ENCODE measurements at regions not wholly inside any gene's neighbourhood (a gene's known extent, or its start where the extent isn't known, plus 50 kb on each side); places are given as distances from the start of the nearest gene placed in this dataset.

DNA sequence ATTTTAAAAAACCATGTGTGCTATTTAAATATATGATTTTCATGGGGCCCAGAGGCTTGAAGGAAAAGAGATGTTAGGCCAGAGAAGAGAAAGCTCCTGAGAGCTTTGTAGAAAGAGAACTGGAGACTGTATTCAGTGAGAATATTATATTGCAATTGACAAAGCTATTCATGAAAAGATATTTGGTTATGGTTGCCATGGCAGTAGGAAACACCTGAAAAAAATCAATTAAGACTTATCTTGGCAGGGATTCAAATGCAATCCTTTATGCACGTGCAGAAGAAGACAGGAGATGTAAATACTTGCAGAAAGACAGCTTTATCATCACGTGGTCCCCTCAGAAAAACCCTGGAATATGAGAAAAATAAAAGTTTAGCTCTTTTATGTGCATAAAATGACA, 636.0 kb upstream of the TBL1XR1 start (continued):
- TF ChIP-seq, protein P1, sequence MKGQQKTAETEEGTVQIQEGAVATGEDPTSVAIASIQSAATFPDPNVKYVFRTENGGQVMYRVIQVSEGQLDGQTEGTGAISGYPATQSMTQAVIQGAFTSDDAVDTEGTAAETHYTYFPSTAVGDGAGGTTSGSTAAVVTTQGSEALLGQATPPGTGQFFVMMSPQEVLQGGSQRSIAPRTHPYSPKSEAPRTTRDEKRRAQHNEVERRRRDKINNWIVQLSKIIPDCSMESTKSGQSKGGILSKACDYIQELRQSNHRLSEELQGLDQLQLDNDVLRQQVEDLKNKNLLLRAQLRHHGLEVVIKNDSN (CRISPR knock-in tag; IDR thresholded peaks at IDR 0.05), result no peak
- TF ChIP-seq ZNF232 (CRISPR knock-in tag; IDR thresholded peaks at IDR 0.05) (no peak), AFF4 (CRISPR knock-in tag; IDR thresholded peaks at IDR 0.05; ENCODE audit: borderline replicate concordance) (no peak), ZNF512 (CRISPR knock-in tag; IDR thresholded peaks at IDR 0.05; ENCODE audit: borderline replicate concordance) (no peak), ZNF423 (CRISPR knock-in tag; IDR thresholded peaks at IDR 0.05) (no peak), NR1H2 (CRISPR knock-in tag; IDR thresholded peaks at IDR 0.05) (no peak), ZBTB43 (CRISPR knock-in tag; IDR thresholded peaks at IDR 0.05) (no peak), NFATC4 (CRISPR knock-in tag; IDR thresholded peaks at IDR 0.05) (no peak)
- TF ChIP-seq, protein P2, sequence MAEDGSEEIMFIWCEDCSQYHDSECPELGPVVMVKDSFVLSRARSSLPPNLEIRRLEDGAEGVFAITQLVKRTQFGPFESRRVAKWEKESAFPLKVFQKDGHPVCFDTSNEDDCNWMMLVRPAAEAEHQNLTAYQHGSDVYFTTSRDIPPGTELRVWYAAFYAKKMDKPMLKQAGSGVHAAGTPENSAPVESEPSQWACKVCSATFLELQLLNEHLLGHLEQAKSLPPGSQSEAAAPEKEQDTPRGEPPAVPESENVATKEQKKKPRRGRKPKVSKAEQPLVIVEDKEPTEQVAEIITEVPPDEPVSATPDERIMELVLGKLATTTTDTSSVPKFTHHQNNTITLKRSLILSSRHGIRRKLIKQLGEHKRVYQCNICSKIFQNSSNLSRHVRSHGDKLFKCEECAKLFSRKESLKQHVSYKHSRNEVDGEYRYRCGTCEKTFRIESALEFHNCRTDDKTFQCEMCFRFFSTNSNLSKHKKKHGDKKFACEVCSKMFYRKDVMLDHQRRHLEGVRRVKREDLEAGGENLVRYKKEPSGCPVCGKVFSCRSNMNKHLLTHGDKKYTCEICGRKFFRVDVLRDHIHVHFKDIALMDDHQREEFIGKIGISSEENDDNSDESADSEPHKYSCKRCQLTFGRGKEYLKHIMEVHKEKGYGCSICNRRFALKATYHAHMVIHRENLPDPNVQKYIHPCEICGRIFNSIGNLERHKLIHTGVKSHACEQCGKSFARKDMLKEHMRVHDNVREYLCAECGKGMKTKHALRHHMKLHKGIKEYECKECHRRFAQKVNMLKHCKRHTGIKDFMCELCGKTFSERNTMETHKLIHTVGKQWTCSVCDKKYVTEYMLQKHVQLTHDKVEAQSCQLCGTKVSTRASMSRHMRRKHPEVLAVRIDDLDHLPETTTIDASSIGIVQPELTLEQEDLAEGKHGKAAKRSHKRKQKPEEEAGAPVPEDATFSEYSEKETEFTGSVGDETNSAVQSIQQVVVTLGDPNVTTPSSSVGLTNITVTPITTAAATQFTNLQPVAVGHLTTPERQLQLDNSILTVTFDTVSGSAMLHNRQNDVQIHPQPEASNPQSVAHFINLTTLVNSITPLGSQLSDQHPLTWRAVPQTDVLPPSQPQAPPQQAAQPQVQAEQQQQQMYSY (CRISPR knock-in tag; IDR thresholded peaks at IDR 0.05), result no peak

DNA sequence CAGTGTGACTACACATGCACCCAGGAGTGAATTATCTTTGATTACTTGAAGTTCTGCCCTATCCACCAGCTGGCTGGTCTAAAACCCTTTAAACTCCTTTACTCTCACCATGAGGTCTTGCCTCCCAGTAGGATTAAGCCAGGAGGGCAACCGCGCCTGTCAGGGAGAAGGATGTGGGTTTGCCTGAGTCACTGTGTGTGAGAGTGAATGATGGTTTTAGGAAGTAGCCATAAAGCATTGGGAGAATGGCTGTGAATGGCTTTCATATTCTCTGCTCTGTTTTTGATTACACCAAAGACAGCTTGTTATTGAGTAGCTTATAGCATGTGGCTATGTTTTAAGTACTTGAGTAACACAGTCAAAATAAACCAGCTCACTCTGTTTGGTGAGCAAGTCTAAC, 637.7 kb upstream of the TBL1XR1 start:
- no peak overlapping the region for H3K4me3 Mint-ChIP-seq
- no peaks in the 10 kb centered on the region for H3K27me3 Mint-ChIP-seq (ENCODE audit: low read depth)
- ChIA-PET CTCF (no interaction called here), POLR2A (no interaction called here)
- no peak overlapping the region for H3K27ac Mint-ChIP-seq
- peaks cover 22% of the 10 kb centered on the region for H3K4me1 Mint-ChIP-seq
- no peaks in the 10 kb centered on the region for H3K9me3 Mint-ChIP-seq
- TF ChIP-seq EMX1 (CRISPR knock-in tag; IDR thresholded peaks at IDR 0.05), result no peak
- TF ChIP-seq CDX4 (CRISPR knock-in tag; IDR thresholded peaks at IDR 0.05; ENCODE audit: borderline replicate concordance), result peak; percentile 52; the same call in 1 of the 2 replicates
- TF ChIP-seq ZNF423 (CRISPR knock-in tag; IDR thresholded peaks at IDR 0.05), result peak; percentile 23; the same call in 1 of the 2 replicates
- no peaks in the 10 kb centered on the region for H3K36me3 Mint-ChIP-seq
- no peak for ATAC-seq
- DNase-seq (ENCODE audit: low spot score), result no peak

- Mint-ChIP-seq H3K4me1 (peaks cover 22% of the 10 kb centered on the region), H3K27me3 (ENCODE audit: low read depth) (no peaks in the 10 kb centered on the region), H3K36me3 (no peaks in the 10 kb centered on the region), H3K27ac (no peak overlapping the region), H3K9me3 (no peaks in the 10 kb centered on the region), H3K4me3 (no peak overlapping the region)
- CTCF ChIA-PET, result no interaction called here
- no peak for DNase-seq (ENCODE audit: low spot score)
- ATAC-seq, result no peak
- POLR2A ChIA-PET, result no interaction called here
- TF ChIP-seq NFE2L1 (CRISPR knock-in tag; IDR thresholded peaks at IDR 0.05), result no peak
- no peak for TF ChIP-seq TEAD4 (CRISPR knock-in tag; IDR thresholded peaks at IDR 0.05)
- TF ChIP-seq, protein P3, sequence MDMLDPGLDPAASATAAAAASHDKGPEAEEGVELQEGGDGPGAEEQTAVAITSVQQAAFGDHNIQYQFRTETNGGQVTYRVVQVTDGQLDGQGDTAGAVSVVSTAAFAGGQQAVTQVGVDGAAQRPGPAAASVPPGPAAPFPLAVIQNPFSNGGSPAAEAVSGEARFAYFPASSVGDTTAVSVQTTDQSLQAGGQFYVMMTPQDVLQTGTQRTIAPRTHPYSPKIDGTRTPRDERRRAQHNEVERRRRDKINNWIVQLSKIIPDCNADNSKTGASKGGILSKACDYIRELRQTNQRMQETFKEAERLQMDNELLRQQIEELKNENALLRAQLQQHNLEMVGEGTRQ (CRISPR knock-in tag; IDR thresholded peaks at IDR 0.05), result no peak
- TF ChIP-seq ZNF423 (CRISPR knock-in tag; IDR thresholded peaks at IDR 0.05), result no peak
- TF ChIP-seq NR1H2 (CRISPR knock-in tag; IDR thresholded peaks at IDR 0.05), result no peak
- TF ChIP-seq IRF2 (CRISPR knock-in tag; IDR thresholded peaks at IDR 0.05; ENCODE audit: borderline replicate concordance, low read depth), result no peak
- TF ChIP-seq, protein P4, sequence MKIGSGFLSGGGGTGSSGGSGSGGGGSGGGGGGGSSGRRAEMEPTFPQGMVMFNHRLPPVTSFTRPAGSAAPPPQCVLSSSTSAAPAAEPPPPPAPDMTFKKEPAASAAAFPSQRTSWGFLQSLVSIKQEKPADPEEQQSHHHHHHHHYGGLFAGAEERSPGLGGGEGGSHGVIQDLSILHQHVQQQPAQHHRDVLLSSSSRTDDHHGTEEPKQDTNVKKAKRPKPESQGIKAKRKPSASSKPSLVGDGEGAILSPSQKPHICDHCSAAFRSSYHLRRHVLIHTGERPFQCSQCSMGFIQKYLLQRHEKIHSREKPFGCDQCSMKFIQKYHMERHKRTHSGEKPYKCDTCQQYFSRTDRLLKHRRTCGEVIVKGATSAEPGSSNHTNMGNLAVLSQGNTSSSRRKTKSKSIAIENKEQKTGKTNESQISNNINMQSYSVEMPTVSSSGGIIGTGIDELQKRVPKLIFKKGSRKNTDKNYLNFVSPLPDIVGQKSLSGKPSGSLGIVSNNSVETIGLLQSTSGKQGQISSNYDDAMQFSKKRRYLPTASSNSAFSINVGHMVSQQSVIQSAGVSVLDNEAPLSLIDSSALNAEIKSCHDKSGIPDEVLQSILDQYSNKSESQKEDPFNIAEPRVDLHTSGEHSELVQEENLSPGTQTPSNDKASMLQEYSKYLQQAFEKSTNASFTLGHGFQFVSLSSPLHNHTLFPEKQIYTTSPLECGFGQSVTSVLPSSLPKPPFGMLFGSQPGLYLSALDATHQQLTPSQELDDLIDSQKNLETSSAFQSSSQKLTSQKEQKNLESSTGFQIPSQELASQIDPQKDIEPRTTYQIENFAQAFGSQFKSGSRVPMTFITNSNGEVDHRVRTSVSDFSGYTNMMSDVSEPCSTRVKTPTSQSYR (CRISPR knock-in tag; IDR thresholded peaks at IDR 0.05), result no peak
- TF ChIP-seq CBFB (CRISPR knock-in tag; IDR thresholded peaks at IDR 0.05; ENCODE audit: low read depth), result no peak
Measured at GRCh38 chr3:177835917-177836316, 638.6 kb upstream of the TBL1XR1 start.
